DMS153 treated with DMSO at 0.1 percent for 48 hours (cell line): ENCODE measurements at regions not wholly inside any gene's neighbourhood (a gene's known extent, or its start where the extent isn't known, plus 50 kb on each side); places are given as distances from the start of the nearest gene placed in this dataset.

Experiments used
- DNase-seq: peaks from one replicate; lab custom pipeline; 2025; ENCODE audit not compliant: unreplicated experiment; lab: John Stamatoyannopoulos, UW

GRCh38 chr6:111984516-111985201 lies 69.2 kb upstream of the CCN6 start:
- DNase-seq: no peak

GRCh38 chr6:111985202-111985731 lies 68.6 kb upstream of the CCN6 start:
- peak; percentile 85 for DNase-seq

GRCh38 chr6:111986651-111987050 lies 67.3 kb upstream of the CCN6 start:
- no peak for DNase-seq

- no peak for DNase-seq
Measured at GRCh38 chr6:111987295-111987694, 66.6 kb upstream of the CCN6 start.

- no peak for DNase-seq
Measured at GRCh38 chr6:111988926-111989325, 65.0 kb upstream of the CCN6 start.

GRCh38 chr6:111989743-111990142 lies 64.2 kb upstream of the CCN6 start:
- no peak for DNase-seq

- no peak for DNase-seq
Measured at GRCh38 chr6:111990214-111990613, 63.7 kb upstream of the CCN6 start.

GRCh38 chr6:111992851-111993250 lies 61.1 kb upstream of the CCN6 start:
- no peak for DNase-seq

GRCh38 chr6:111993342-111993741 lies 60.6 kb upstream of the CCN6 start:
- DNase-seq: no peak

GRCh38 chr6:111994791-111995190 lies 59.1 kb upstream of the CCN6 start:
- DNase-seq: no peak

- DNase-seq: no peak
Measured at GRCh38 chr6:111995404-111995803, 58.5 kb upstream of the CCN6 start.

GRCh38 chr6:111996144-111996865 lies 57.6 kb upstream of the CCN6 start:
- no peak for DNase-seq

- peak; percentile 75 for DNase-seq
Measured at GRCh38 chr6:111997078-111997852, 56.6 kb upstream of the CCN6 start.

- no peak for DNase-seq
Measured at GRCh38 chr6:111997853-111998208, 56.1 kb upstream of the CCN6 start.

- DNase-seq: no peak
Measured at GRCh38 chr6:112002307-112002706, 51.6 kb upstream of the CCN6 start.
